Endothelial cell of umbilical vein (primary cell): ENCODE measurements at regions not wholly inside any gene's neighbourhood (a gene's known extent, or its start where the extent isn't known, plus 50 kb on each side); places are given as distances from the start of the nearest gene placed in this dataset.

ENCODE experiments used
- BruUV-seq: library from RNA; stranded (reverse); fragments of 400-500 nt; replicated peaks from 2 replicates; lab custom pipeline; 2021; lab: Mats Ljungman, UMichigan
- CTCF ChIA-PET: fragments of 300-600, 350-600 bp; sonication (Branson Sonifier 250); formaldehyde crosslinking; loops from one replicate; lab custom pipeline; 2021; ENCODE audit warnings: antibody characterized with exemption, inconsistent platforms; lab: Charles Lee
- POLR2A ChIA-PET: fragments of 300-600, 350-600 bp; sonication (Branson Sonifier 250); formaldehyde crosslinking; loops from one replicate; lab custom pipeline; 2021; ENCODE audit warnings: antibody characterized with exemption, inconsistent platforms; lab: Charles Lee
- DNase-seq: peaks from one replicate; pipeline ENCODE4 v3.0.0-alpha.2; 2011; ENCODE audit warnings: low read depth, low spot score
- FAIRE-seq: peaks from 2 replicates; lab custom pipeline; 2011; peaks lifted over from hg19 to GRCh38; lab: Jason Lieb, UNC
- H2AFZ ChIP-seq: 2 replicates; pipeline ENCODE4 v1.6.0; 2012; ENCODE audit warnings: low read depth, low read length, control low read depth, inconsistent platforms
- H3K27ac ChIP-seq: 2 replicates; pipeline ENCODE4 v1.5.1; 2011; ENCODE audit warnings: low read depth, mild to moderate bottlenecking, control low read depth, low read length, moderate library complexity; ENCODE audit not compliant: insufficient read depth
- H3K27me3 ChIP-seq, 2 experiments: 2 replicates each; pipeline versions ENCODE4 v1.6.0 to v1.6.1; 2011; ENCODE audit warnings: low read length in 2 of 2, mixed read lengths in 1 of 2; ENCODE audit not compliant: control insufficient read depth in 2 of 2, insufficient read depth in 2 of 2
- H3K36me3 ChIP-seq, 2 experiments: 2 replicates in 1 of 2; 3 replicates in 1 of 2; pipeline ENCODE4 v1.5.1; 2011; ENCODE audit warnings: low read length in 2 of 2, mild to moderate bottlenecking in 1 of 2, moderate library complexity in 1 of 2; ENCODE audit not compliant: control insufficient read depth in 2 of 2, insufficient read depth in 2 of 2; ENCODE audit errors: extremely low read depth in 1 of 2
- H3K4me1 ChIP-seq: 3 replicates; pipeline ENCODE4 v1.5.1; 2011; ENCODE audit warnings: mild to moderate bottlenecking, low read length; ENCODE audit not compliant: control insufficient read depth, insufficient read depth; ENCODE audit errors: extremely low read depth
- H3K4me2 ChIP-seq: 2 replicates; pipeline ENCODE4 v1.6.1; 2011; ENCODE audit warnings: low read length, control low read depth, mixed read lengths; ENCODE audit not compliant: insufficient read depth
- H3K4me3 ChIP-seq, 3 experiments: fragments of 200-600 bp in 1 of 3; sonication (generic), shearing (Covaris generic) in 1 of 3; replicated peaks in 1 of 3; 2 replicates each; pipeline ENCODE4 v1.5.1; 2011 to 2016; ENCODE audit warnings: control low read depth in 3 of 3, low read length in 3 of 3, mild to moderate bottlenecking in 2 of 3, inconsistent platforms in 1 of 3, low read depth in 1 of 3, moderate library complexity in 1 of 3; ENCODE audit not compliant: insufficient read depth in 1 of 3
- H3K79me2 ChIP-seq: 2 replicates; pipeline ENCODE4 v1.6.0; 2012; ENCODE audit warnings: low read length, inconsistent platforms; ENCODE audit not compliant: control insufficient read depth, insufficient read depth
- H3K9ac ChIP-seq: replicated peaks from 2 replicates; pipeline ENCODE3; 2011; ENCODE audit warnings: low read length, control low read depth; ENCODE audit not compliant: insufficient read depth; ENCODE audit errors: extremely low read depth
- H3K9me1 ChIP-seq: replicated peaks from 3 replicates; pipeline ENCODE4 v1.6.0; 2011; ENCODE audit warnings: mild to moderate bottlenecking, low read length; ENCODE audit not compliant: control insufficient read depth, insufficient read depth; ENCODE audit errors: extremely low read depth
- H3K9me3 ChIP-seq: replicated peaks from 2 replicates; pipeline ENCODE4 v1.5.1; 2012; ENCODE audit warnings: low read length, inconsistent platforms; ENCODE audit not compliant: control insufficient read depth, insufficient read depth
- H4K20me1 ChIP-seq: replicated peaks from 2 replicates; pipeline ENCODE3; 2011; ENCODE audit warnings: mild to moderate bottlenecking, low read length; ENCODE audit not compliant: control insufficient read depth, insufficient read depth; ENCODE audit errors: extremely low read depth
- EZH2 ChIP-seq: IDR thresholded peaks from 2 replicates; pipeline ENCODE4 v1.6.1; 2012; ENCODE audit warnings: borderline replicate concordance, low read depth, mild to moderate bottlenecking, moderate library complexity, low read length, inconsistent platforms; ENCODE audit not compliant: severe bottlenecking
- FOS ChIP-seq: IDR thresholded peaks from 2 replicates; pipeline ENCODE4 v1.6.1; 2011; ENCODE audit warnings: mild to moderate bottlenecking, low read length, moderate library complexity, borderline replicate concordance; ENCODE audit not compliant: insufficient read depth
- GATA2 ChIP-seq: IDR thresholded peaks from 2 replicates; pipeline ENCODE4 v1.7.0; 2011; ENCODE audit warnings: low read depth, mild to moderate bottlenecking, moderate library complexity, mixed read lengths, low read length; ENCODE audit not compliant: insufficient read length, insufficient read depth
- JUN ChIP-seq: IDR thresholded peaks from 2 replicates; pipeline ENCODE4 v1.6.1; 2011; ENCODE audit warnings: borderline replicate concordance, low read depth; ENCODE audit not compliant: insufficient read length, insufficient read depth
- MAX ChIP-seq: IDR thresholded peaks from 2 replicates; pipeline ENCODE4 v1.6.1; 2011; ENCODE audit not compliant: insufficient read depth, insufficient read length
- MYC ChIP-seq: IDR thresholded peaks from one replicate; pipeline ENCODE4 v1.6.1; 2011; ENCODE audit warnings: mild to moderate bottlenecking, low read depth, low read length
- POLR2A ChIP-seq: IDR thresholded peaks from 2 replicates; pipeline ENCODE4 v1.6.1; 2012; ENCODE audit warnings: low read depth, mild to moderate bottlenecking, control low read depth, low read length
- POLR2AphosphoS5 ChIP-seq: IDR thresholded peaks from 2 replicates; pipeline ENCODE4 v1.6.1; 2012; ENCODE audit warnings: low read depth, mild to moderate bottlenecking, control low read depth, low read length, moderate library complexity; ENCODE audit not compliant: insufficient read depth
- dilution Hi-C: fragments of 300-500 bp; cut with MboI; formaldehyde crosslinking; loops from one replicate; pipeline ENCODE4 v1.15.0; 2019; ENCODE audit warnings: low sequenced_read_pairs; ENCODE audit not compliant: extremely low pct_ligation_motif_present
- intact Hi-C: fragments of 100-400 bp; cut with micrococcal nuclease; formaldehyde crosslinking; loops from one replicate; pipeline ENCODE4 v1.10.0; 2022
- TF ChIP-seq, protein P1 (sequence below), 2 donors: IDR thresholded peaks; 1 replicate in 1 of 2; 2 replicates in 1 of 2; pipeline ENCODE4 v1.5.1; 2011; ENCODE audit warnings: low read length in 2 of 2, mild to moderate bottlenecking in 2 of 2, moderate library complexity in 2 of 2, control low read depth in 1 of 2, inconsistent platforms in 1 of 2, low read depth in 1 of 2; ENCODE audit not compliant: insufficient read depth in 1 of 2; ENCODE audit errors: extremely low read depth in 1 of 2

GRCh38 chr20:56765172-56766073 is 136.3 kb downstream of the TFAP2C start:
- Histone ChIP-seq H3K27me3 (no peaks in the 10 kb centered on the region), H3K9me3 (no peaks in the 10 kb centered on the region), H3K9ac (no peak overlapping the region), H3K4me3 (no peak overlapping the region), H3K4me2 (no peak overlapping the region), H3K4me1 (no peaks in the 10 kb centered on the region), H3K27ac (no peak overlapping the region), H2AFZ (no peak overlapping the region), H3K36me3 (no peaks in the 10 kb centered on the region), H3K9me1 (no peaks in the 10 kb centered on the region), H4K20me1 (no peaks in the 10 kb centered on the region), H3K79me2 (no peaks in the 10 kb centered on the region)
- dilution Hi-C loops (no loop called here), intact Hi-C loops (no loop called here)
- BruUV-seq: no TSS peak
- ChIA-PET POLR2A (no interaction called here), CTCF (no interaction called here)
- DNase-seq (no peak), FAIRE-seq (no peak)
- TF ChIP-seq JUN (no peak), POLR2AphosphoS5 (no peak), GATA2 (no peak), EZH2 (no peak), MAX (no peak), FOS (no peak), POLR2A (no peak), MYC (no peak)
- TF ChIP-seq, protein P1, sequence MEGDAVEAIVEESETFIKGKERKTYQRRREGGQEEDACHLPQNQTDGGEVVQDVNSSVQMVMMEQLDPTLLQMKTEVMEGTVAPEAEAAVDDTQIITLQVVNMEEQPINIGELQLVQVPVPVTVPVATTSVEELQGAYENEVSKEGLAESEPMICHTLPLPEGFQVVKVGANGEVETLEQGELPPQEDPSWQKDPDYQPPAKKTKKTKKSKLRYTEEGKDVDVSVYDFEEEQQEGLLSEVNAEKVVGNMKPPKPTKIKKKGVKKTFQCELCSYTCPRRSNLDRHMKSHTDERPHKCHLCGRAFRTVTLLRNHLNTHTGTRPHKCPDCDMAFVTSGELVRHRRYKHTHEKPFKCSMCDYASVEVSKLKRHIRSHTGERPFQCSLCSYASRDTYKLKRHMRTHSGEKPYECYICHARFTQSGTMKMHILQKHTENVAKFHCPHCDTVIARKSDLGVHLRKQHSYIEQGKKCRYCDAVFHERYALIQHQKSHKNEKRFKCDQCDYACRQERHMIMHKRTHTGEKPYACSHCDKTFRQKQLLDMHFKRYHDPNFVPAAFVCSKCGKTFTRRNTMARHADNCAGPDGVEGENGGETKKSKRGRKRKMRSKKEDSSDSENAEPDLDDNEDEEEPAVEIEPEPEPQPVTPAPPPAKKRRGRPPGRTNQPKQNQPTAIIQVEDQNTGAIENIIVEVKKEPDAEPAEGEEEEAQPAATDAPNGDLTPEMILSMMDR (IDR thresholded peaks at IDR 0.05; ENCODE audit: extremely low read depth in 1 of 2, insufficient read depth in 1 of 2, low read depth in 1 of 2, low read length in 2 of 2): no peak
